NCI-H2227 (cell line): ENCODE measurements at regions not wholly inside any gene's neighbourhood (a gene's known extent, or its start where the extent isn't known, plus 50 kb on each side); places are given as distances from the start of the nearest gene placed in this dataset.

Source experiments
- DNase-seq: peaks from one replicate; lab custom pipeline; 2025; ENCODE audit not compliant: unreplicated experiment; lab: John Stamatoyannopoulos, UW

GRCh38 chr18:34590503-34590902 is 119.6 kb upstream of the DTNA start:
- DNase-seq = no peak

DNA sequence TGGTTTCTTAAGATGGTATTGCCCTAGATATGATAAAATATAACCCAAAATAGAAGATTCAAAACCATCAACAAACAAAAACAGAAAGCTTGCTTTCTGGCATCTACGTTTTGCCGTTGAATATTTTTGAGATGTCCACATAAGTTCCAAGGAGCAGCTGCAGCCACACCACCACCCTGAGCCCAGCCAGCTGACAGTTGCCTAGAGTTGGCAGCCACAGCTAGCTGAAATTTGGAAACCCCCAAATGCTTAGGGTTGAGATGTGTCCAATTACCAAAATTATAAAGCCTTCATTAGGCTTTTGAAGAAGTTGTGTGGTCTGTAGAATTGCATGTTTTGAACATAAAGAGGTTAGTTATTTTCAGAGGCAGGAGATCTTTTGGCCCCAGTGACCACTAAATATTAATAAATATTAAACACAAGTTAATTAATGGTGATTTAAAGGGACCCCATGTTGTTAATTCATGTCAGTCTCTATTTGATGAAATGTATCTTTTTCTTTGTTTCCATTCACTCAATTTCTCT is 118.1 kb upstream of the DTNA start:
- no peak for DNase-seq

GRCh38 chr18:34592481-34592880 is 117.6 kb upstream of the DTNA start:
- DNase-seq = no peak

DNA sequence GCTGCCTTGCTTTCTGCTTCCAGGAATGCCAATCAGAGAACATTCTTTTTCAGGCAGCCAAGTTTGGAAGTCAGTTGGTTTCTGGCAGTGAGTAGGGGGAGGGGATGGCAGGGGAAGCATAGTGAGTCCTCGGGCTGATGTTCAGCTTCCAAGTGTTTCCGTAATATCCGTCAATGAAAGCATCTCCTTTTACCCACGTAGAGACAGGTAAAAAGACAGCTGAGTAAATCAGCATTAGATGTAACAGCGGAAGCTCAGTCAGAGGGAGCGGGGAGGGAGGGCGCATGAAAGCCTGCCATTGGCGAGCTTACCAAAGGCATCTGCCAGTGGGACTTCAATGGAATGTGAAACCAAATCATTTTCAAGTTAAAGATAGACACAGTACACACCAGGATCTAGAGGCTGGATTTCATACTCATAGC is 117.1 kb upstream of the DTNA start:
- peak; percentile 19 for DNase-seq

GRCh38 chr18:34594266-34594665 is 115.8 kb upstream of the DTNA start:
- DNase-seq = no peak

- DNase-seq = peak; percentile 3
Measured at GRCh38 chr18:34595690-34596089, 114.4 kb upstream of the DTNA start.

DNA sequence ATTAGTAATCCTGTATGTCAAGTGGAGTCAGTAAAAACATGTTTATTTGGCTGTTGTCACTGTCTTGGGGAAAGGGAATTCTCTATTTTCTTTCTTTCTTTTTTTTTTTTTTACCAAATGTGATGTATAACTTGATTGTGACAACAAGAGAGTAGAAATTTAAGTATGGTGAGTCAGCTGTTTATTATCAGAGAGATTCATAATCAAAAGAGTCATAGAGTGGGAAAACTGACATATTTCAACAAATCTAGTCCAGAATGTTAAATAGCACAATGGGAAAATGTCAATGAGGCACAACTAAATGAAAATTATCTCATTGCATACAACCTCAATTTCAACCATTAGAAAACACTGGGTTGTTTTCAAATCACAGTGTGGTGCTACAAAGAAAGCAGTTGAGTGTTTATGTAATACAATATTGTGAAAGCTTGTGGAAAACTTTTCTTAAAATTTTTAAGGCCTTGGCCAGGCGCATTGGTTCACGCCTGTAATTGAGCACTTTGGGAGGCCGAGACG is 111.9 kb upstream of the DTNA start:
- DNase-seq = no peak

DNA sequence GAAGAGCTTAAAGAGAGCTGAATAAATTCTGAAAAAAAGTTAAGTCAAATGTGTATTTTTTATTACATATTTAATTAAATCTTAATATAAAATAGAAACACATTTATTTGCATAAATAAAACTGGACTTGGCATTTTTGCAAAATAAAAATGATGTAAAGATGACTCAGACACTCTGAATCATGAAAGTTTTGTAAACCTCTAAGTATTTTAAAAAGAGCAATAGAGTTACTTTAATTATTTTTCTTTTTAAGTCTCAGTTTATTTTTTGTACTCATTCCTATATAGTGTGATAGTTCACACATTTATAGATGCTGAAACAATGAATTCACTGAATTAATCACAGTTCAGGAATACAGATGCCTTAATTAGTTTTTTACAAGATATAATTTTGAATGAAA is 109.9 kb upstream of the DTNA start:
- no peak for DNase-seq

DNA sequence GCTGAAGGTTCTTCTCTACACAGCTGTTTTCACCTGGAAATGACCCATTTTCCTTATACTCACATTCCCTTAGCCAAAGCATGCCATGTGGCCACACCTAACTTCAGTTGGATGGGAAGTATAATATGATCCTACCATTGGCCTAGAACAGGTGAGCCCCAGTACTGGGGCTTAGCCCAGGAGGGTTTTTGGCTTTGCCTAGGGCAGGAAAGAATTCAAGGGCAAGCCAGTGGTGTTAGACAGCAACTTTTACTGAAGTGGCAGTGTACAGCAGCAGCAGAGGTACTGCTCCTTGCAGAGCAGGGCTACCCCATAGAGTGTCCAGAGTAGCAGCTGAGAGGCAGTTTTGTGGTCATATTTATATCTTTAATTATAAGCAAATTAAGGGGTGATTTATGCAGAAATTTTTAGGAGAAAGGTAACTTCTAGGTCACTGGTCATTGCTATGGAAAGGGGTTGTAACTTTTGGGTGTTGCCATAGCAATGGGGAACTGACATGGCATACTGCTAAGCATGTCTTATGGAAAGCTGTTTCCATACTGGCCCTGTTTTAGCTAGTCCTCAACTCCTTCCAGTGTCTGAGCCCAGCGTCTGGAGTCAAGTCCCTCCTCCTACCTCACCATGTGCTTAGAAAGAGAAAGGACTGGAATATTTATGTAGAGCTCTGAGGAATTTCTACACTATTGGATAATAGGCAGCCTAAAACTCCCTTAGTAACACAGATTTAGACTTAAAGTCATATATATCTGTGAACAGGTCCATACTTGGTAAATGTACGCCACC is 109.0 kb upstream of the DTNA start:
- DNase-seq = no peak

- DNase-seq = no peak
Measured at GRCh38 chr18:34604591-34604990, 105.5 kb upstream of the DTNA start.

DNA sequence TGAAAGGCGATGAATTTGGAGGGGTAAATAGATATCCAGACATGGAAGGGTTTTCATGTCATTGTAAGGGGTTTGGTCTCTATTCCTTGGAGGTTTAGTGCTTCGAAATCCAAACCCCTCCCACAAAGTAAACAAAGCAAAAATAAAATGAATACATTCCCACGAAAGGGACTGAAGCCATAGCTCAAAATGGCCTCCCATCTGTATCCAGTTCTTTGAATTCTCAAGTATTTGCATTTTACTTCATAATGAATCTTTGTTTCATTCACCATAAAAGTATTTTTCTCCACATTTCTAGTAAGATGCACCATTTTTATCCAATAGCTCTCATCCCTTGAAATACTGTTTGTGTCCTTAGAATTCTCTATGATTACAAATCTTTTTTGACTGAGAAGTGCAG is 103.2 kb upstream of the DTNA start:
- DNase-seq = no peak

DNA sequence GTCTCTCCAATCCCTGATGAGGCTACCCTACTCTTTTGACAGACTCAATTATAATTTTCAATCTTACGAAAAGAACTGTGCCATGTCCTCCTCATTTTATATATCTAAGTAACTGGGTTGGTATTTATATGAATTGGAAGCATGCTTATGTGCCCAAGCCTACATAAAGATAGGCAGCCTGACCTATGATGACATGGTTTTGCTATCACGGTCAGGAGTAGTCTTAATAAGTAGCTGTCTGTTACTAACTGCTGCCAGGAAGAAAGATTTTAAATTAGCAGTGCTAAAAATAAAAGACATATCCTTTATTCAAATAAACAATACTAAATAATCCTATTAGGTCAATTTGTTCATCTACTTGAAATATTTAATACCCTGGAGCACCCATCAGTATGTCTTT is 102.0 kb upstream of the DTNA start:
- no peak for DNase-seq

GRCh38 chr18:34609986-34610648 is 100.0 kb upstream of the DTNA start:
- no peak for DNase-seq

DNA sequence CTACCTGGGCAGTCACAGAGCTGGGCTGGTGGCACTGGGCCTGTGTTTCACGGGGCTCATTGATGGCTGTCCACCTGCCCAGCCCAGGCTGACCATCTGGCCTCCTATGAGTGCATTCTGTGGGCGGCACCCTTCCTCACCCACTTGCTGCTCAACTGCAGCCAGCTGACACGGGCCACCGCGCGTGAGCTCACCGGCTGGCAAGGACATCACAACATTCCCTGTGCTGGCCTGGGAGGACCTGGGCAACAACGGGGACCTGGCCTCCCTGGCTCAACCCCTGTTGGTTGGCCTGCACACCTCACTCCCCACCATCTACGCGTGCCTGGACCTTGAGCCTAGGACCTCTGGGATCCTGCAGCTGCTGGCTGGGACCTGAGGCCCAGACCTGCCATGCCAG is 98.2 kb upstream of the DTNA start:
- no peak for DNase-seq

GRCh38 chr18:34620258-34620861 is 89.7 kb upstream of the DTNA start:
- DNase-seq = no peak

- peak; percentile 22 for DNase-seq
Measured at GRCh38 chr18:34623557-34623956, 86.5 kb upstream of the DTNA start.

- no peak for DNase-seq
Measured at GRCh38 chr18:34624551-34624950, 85.5 kb upstream of the DTNA start.

- no peak for DNase-seq
Measured at GRCh38 chr18:34626404-34627136, 83.5 kb upstream of the DTNA start.

DNA sequence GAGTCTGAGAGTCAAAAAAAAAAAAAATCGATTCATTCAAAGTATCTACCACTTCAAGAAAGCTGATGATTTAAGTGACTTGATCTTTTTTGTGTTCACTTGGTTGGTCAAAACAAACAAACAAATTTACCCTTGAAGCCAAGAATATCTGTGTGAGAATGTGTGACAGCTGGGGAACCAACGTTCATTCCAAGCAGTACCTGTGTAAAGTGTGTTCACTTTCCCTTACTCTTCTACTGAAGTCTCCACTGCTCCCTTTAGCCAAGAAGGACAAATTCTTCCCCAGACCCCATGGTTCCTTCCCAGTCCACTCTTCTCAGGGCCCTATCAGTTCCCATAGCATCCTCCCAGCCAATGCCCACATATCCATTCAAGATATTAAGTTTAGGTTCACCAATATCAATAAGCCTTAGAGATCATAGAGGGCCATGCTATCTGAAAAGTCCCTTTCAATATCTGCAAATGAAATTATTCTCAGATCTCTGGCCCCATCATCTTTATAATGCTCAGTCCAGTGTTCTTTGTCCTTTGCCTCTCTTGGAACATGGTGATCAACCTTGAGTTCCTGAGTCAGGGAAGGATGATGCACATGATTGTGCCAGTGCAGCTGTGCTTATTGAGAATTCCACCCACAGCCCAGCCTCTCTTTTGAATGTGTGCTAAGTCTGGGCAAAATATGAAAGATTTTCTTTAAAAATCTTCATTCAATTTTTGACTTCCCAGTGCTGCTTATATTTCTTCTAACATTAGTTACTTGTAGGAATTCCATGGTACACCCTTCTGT is 82.8 kb upstream of the DTNA start:
- no peak for DNase-seq
